Parathyroid adenoma (tissue), 2 donors: ENCODE measurements at regions not wholly inside any gene's neighbourhood (a gene's known extent, or its start where the extent isn't known, plus 50 kb on each side); places are given as distances from the start of the nearest gene placed in this dataset.

Source experiments
- H2AFZ ChIP-seq: fragments of 300-600 bp; sonication (generic); one replicate; pipeline ENCODE4 v1.7.0; 2017; ENCODE audit warnings: antibody characterized with exemption, mild to moderate bottlenecking
- H3K27ac ChIP-seq: fragments of 300-600 bp; sonication (generic); one replicate; pipeline ENCODE4 v1.7.0; 2017
- H3K27me3 ChIP-seq: fragments of 300-600 bp; sonication (generic); one replicate; pipeline ENCODE4 v1.7.0; 2017; ENCODE audit warnings: low read length; ENCODE audit not compliant: control insufficient read depth, insufficient read depth
- H3K36me3 ChIP-seq: fragments of 300-600 bp; sonication (generic); one replicate; pipeline ENCODE4 v1.7.0; 2017; ENCODE audit warnings: low read length; ENCODE audit not compliant: control insufficient read depth, insufficient read depth
- H3K4me1 ChIP-seq: fragments of 300-600 bp; sonication (generic); one replicate; pipeline ENCODE4 v1.7.0; 2017; ENCODE audit warnings: control low read depth
- H3K4me2 ChIP-seq: fragments of 300-600 bp; sonication (generic); one replicate; pipeline ENCODE4 v1.7.0; 2017; ENCODE audit warnings: low read length
- H3K4me3 ChIP-seq: fragments of 300-600 bp; sonication (generic); one replicate; pipeline ENCODE4 v1.7.0; 2017; ENCODE audit warnings: low read depth, low read length
- H3K79me2 ChIP-seq: fragments of 300-600 bp; sonication (generic); one replicate; pipeline ENCODE4 v1.7.0; 2017; ENCODE audit warnings: control low read depth
- H3K9ac ChIP-seq: fragments of 300-600 bp; sonication (generic); one replicate; pipeline ENCODE4 v1.7.0; 2017; ENCODE audit warnings: mild to moderate bottlenecking
- H3K9me3 ChIP-seq: fragments of 300-600 bp; sonication (generic); one replicate; pipeline ENCODE4 v1.7.0; 2017; ENCODE audit warnings: low read length; ENCODE audit not compliant: control insufficient read depth
- TF ChIP-seq, protein P1 (sequence below): fragments of 300-600 bp; sonication (generic); IDR thresholded peaks from one replicate; pipeline ENCODE4 v1.7.0; 2017; ENCODE audit warnings: antibody characterized with exemption, mild to moderate bottlenecking
- donor health status: primary hyperparathyroidism.

DNA sequence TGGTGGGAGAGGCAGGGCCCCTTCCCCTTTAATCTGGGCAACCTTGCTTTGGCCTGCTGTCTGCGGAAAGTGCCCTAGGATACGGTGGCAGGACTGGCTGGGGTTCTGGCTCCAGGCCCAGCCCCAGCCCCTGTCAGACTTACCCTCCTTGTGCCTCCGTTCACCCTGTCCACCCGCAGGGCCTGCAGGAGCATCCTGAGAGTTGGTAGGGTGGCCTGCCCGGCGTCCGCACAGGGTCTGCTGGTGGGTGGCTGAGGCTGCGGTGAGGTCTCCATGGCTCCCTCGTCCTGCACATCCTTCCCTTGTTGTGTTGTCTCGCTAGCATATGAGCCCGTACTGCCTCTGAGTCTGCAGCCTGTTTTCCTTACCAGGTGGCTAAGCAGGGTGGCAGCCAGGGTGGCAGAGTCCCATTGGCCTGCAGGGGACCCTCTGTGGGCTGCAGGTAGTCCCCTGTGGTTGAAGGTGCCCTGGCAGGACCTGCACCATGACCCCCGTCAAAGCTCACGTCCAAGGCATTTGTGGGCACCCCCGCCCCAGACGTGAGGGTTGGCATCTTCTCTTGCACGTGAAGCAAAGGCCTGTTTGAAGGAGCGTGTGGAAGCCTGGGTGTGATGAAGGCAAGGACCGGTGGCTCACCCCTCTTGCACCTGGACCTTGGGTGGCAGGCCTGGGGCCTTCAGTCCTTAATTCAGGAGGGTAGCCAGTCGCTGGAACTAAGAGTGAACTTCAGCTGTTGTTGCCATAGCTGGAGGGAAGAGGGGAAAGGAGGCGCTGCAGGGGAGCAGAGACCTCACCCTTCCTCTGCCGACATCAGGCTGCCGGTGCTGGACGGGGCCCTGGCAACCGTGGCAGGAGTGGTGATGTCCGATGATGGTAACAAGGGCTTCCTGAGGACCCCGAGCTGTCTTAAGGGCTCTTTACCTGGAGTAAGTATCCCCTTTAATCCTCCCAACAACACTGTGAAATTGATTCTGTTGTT, 293.7 kb downstream of the SEC14L1 start:
- no peak overlapping the region for H3K4me3 ChIP-seq

DNA sequence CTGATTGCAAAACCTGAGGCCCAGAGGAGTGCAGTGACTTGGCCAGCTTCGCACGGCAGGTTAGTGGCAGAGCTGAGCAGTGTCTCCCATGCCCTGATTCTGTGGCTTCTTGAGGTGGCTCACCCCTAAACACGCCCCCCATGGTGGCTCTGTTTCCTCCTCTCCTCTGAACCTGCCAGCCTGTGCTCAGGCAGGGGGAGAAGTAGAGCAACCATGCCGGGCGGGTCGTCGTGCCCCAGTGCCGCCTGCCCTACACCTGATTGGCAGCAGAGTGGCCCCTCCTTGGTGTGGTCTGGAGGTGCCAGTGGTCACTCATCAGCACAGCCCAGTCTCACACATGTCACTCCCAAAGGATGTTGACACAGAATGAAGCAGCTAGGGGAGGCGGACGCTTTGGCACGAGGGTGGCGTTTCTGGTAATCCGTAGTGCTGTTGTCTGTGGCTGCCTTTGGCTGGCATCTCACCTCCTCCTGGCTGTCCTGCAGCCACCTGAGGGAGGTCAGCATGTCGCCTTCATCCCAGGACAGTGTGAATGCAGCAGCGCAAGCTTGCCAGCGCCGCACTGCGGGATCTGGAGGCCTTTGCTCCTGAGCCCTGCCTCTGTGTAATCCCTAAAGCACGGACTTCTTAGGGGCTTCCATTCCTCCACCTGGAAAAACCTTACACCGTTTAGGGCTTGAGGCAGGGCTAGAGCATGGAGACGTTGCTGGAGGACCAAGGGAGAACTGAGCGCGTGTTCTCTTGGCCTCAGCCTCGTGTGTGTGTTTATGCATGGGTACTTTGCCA, 294.7 kb downstream of the SEC14L1 start:
- H3K4me2 ChIP-seq, result no peak overlapping the region
- no peaks in the 10 kb centered on the region for H3K9me3 ChIP-seq
- no peaks in the 10 kb centered on the region for H3K27me3 ChIP-seq
- no peak overlapping the region for H3K4me3 ChIP-seq
- peaks cover 3% of the 10 kb centered on the region for H3K4me1 ChIP-seq
- H3K79me2 ChIP-seq, result peaks cover 92% of the 10 kb centered on the region
- H3K36me3 ChIP-seq, result no peaks in the 10 kb centered on the region
- no peak overlapping the region for H3K9ac ChIP-seq
- no peak overlapping the region for H2AFZ ChIP-seq
- TF ChIP-seq, protein P1, sequence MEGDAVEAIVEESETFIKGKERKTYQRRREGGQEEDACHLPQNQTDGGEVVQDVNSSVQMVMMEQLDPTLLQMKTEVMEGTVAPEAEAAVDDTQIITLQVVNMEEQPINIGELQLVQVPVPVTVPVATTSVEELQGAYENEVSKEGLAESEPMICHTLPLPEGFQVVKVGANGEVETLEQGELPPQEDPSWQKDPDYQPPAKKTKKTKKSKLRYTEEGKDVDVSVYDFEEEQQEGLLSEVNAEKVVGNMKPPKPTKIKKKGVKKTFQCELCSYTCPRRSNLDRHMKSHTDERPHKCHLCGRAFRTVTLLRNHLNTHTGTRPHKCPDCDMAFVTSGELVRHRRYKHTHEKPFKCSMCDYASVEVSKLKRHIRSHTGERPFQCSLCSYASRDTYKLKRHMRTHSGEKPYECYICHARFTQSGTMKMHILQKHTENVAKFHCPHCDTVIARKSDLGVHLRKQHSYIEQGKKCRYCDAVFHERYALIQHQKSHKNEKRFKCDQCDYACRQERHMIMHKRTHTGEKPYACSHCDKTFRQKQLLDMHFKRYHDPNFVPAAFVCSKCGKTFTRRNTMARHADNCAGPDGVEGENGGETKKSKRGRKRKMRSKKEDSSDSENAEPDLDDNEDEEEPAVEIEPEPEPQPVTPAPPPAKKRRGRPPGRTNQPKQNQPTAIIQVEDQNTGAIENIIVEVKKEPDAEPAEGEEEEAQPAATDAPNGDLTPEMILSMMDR, result no peak
- no peak overlapping the region for H3K27ac ChIP-seq

More for the DNA sequence above, 293.7 kb downstream of the SEC14L1 start:
- Histone ChIP-seq H3K4me2 (no peak overlapping the region), H3K9me3 (no peaks in the 10 kb centered on the region), H2AFZ (no peak overlapping the region), H3K79me2 (peaks cover 85% of the 10 kb centered on the region), H3K9ac (no peak overlapping the region), H3K4me1 (peaks cover 7% of the 10 kb centered on the region), H3K27me3 (no peaks in the 10 kb centered on the region), H3K36me3 (no peaks in the 10 kb centered on the region), H3K27ac (no peak overlapping the region)
- TF ChIP-seq, protein P1, result no peak

DNA sequence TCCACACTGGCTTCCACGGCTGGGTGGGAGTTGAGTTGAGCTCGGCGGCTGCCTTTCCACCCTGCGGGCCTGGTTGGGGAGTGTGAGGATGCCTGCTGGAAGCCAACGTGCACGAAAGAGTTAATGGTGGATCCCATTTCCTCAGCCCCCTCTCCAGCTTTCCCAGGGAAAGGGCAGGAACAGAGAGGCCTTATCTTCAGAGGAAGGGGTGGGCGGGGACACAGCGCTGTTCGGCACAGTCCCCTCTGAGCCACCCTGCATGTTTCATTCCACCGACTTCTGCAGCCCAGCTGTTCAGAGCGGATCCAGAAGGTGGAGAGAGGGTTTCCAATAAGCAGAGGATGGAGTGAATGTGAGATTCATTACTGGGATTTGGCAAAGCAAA, 295.3 kb downstream of the SEC14L1 start:
- H2AFZ ChIP-seq, result no peak overlapping the region
- no peak overlapping the region for H3K27ac ChIP-seq
- TF ChIP-seq, protein P1, result no peak
- H3K4me2 ChIP-seq, result no peak overlapping the region
- no peaks in the 10 kb centered on the region for H3K27me3 ChIP-seq
- H3K4me1 ChIP-seq, result peaks cover 4% of the 10 kb centered on the region
- H3K4me3 ChIP-seq, result no peak overlapping the region
- H3K79me2 ChIP-seq, result peaks cover 90% of the 10 kb centered on the region
- no peaks in the 10 kb centered on the region for H3K36me3 ChIP-seq
- no peak overlapping the region for H3K9ac ChIP-seq
- H3K9me3 ChIP-seq, result no peaks in the 10 kb centered on the region

DNA sequence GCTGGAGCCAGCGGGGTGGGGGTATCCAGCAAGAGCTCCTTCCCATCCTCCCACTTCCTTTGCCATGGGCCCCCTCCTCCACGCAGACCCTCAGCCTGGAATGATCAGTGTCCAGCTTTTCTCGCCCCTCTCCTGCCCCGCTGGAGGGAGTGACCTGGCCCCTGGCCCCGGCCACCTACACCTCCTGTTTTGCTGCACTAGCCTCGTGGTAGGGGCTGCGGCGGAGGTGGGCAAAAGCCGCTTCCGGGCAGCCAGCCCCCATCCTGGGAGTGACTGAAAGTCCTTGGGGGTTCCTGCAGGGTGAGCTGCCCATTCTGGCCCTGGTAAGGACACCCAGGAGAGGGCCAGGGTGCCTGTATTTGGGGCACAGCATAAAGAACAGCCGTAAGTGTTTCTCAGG, 295.7 kb downstream of the SEC14L1 start:
- H3K27me3 ChIP-seq, result no peaks in the 10 kb centered on the region
- H3K9ac ChIP-seq, result no peak overlapping the region
- no peak overlapping the region for H3K27ac ChIP-seq

More for the DNA sequence above, 295.7 kb downstream of the SEC14L1 start:
- Histone ChIP-seq H3K9me3 (no peaks in the 10 kb centered on the region), H2AFZ (no peak overlapping the region), H3K4me1 (peaks cover 7% of the 10 kb centered on the region), H3K4me3 (no peak overlapping the region), H3K79me2 (peaks cover 93% of the 10 kb centered on the region), H3K4me2 (no peak overlapping the region), H3K36me3 (no peaks in the 10 kb centered on the region)
- TF ChIP-seq, protein P1, result no peak
